Limb (tissue), 2 donors: ENCODE measurements at regions not wholly inside any gene's neighbourhood (a gene's known extent, or its start where the extent isn't known, plus 50 kb on each side); places are given as distances from the start of the nearest gene placed in this dataset.

Experiments used
- DNase-seq, 2 donors: peaks; one replicate each; pipeline ENCODE4 v3.0.0-alpha.2; 2016; ENCODE audit errors: extremely low spot score in 2 of 2

- no peak for DNase-seq
Observed at GRCh38 chr5:64110222-64110621, 55.4 kb upstream of the RNF180 start.

GRCh38 chr5:64108674-64109073 is 57.0 kb upstream of the RNF180 start:
- no peak for DNase-seq

GRCh38 chr5:64100203-64100602 is 65.4 kb upstream of the RNF180 start:
- no peak for DNase-seq

GRCh38 chr5:64096771-64097170 is 68.9 kb upstream of the RNF180 start:
- no peak for DNase-seq

GRCh38 chr5:64077589-64077988 is 88.1 kb upstream of the RNF180 start:
- DNase-seq = no peak

GRCh38 chr5:64074533-64074932 is 91.1 kb upstream of the RNF180 start:
- DNase-seq = peak in 1 of 2 donors; percentile 18

GRCh38 chr5:64069486-64069885 is 96.2 kb upstream of the RNF180 start:
- DNase-seq = no peak

GRCh38 chr5:64050296-64050695 is 88.1 kb upstream of the HTR1A start:
- no peak for DNase-seq

- DNase-seq = no peak
Observed at GRCh38 chr5:64040490-64040889, 78.2 kb upstream of the HTR1A start.

GRCh38 chr5:64026493-64026892 is 64.2 kb upstream of the HTR1A start:
- DNase-seq = no peak

GRCh38 chr5:64019746-64020145 is 57.5 kb upstream of the HTR1A start:
- no peak for DNase-seq

- no peak for DNase-seq
Observed at GRCh38 chr5:64018966-64019365, 56.7 kb upstream of the HTR1A start.

GRCh38 chr5:64015824-64016223 is 53.6 kb upstream of the HTR1A start:
- DNase-seq = no peak
